ENCODE measurements at regions not wholly inside any gene's neighbourhood (a gene's known extent, or its start where the extent isn't known, plus 50 kb on each side); places are given as distances from the start of the nearest gene placed in this dataset.

GRCh38 chr5:174996941-174997340, 272.6 kb downstream of the MSX2 start:
- H3K4me3 ChIP-seq (ENCODE audit: low read depth, low read length): no peak overlapping the region
- no peak for DNase-seq (ENCODE audit: low read depth)
- no peak for TF ChIP-seq CTCF (conservative IDR thresholded peaks at IDR 0.05; ENCODE audit: low read depth, low read length)

- DNase-seq (ENCODE audit: low read depth): no peak
- H3K4me3 ChIP-seq (ENCODE audit: low read depth, low read length): no peak overlapping the region
Observed at GRCh38 chr5:174995827-174996226, 271.4 kb downstream of the MSX2 start.

GRCh38 chr5:174991847-174992246, 267.5 kb downstream of the MSX2 start:
- H3K4me3 ChIP-seq (ENCODE audit: low read depth, low read length): no peak overlapping the region
- TF ChIP-seq CTCF (conservative IDR thresholded peaks at IDR 0.05; ENCODE audit: low read depth, low read length): no peak
- DNase-seq (ENCODE audit: low read depth): no peak

More at GRCh38 chr5:174995827-174996226, 271.4 kb downstream of the MSX2 start:
- no peak for TF ChIP-seq CTCF (conservative IDR thresholded peaks at IDR 0.05; ENCODE audit: low read depth, low read length)

- TF ChIP-seq CTCF (conservative IDR thresholded peaks at IDR 0.05; ENCODE audit: low read depth, low read length): no peak
- no peak overlapping the region for H3K4me3 ChIP-seq (ENCODE audit: low read depth, low read length)
- no peak for DNase-seq (ENCODE audit: low read depth)
Observed at GRCh38 chr5:174990909-174991308, 266.5 kb downstream of the MSX2 start.

GRCh38 chr5:174987443-174988012, 263.1 kb downstream of the MSX2 start:
- H3K4me3 ChIP-seq (ENCODE audit: low read depth, low read length): no peak overlapping the region
- no peak for DNase-seq (ENCODE audit: low read depth)
- TF ChIP-seq CTCF (conservative IDR thresholded peaks at IDR 0.05; ENCODE audit: low read depth, low read length): no peak

GRCh38 chr5:174984863-174985262, 260.5 kb downstream of the MSX2 start:
- no peak for TF ChIP-seq CTCF (conservative IDR thresholded peaks at IDR 0.05; ENCODE audit: low read depth, low read length)
- no peak for DNase-seq (ENCODE audit: low read depth)

GRCh38 chr5:174982485-174982884, 258.1 kb downstream of the MSX2 start:
- no peak overlapping the region for H3K4me3 ChIP-seq (ENCODE audit: low read depth, low read length)
- no peak for DNase-seq (ENCODE audit: low read depth)
- no peak for TF ChIP-seq CTCF (conservative IDR thresholded peaks at IDR 0.05; ENCODE audit: low read depth, low read length)

More at GRCh38 chr5:174984863-174985262, 260.5 kb downstream of the MSX2 start:
- H3K4me3 ChIP-seq (ENCODE audit: low read depth, low read length): no peak overlapping the region
